ENCODE measurements at regions not wholly inside any gene's neighbourhood (a gene's known extent, or its start where the extent isn't known, plus 50 kb on each side); places are given as distances from the start of the nearest gene placed in this dataset.
"Not testable (repeated sequence)": the region's sequence is repeated elsewhere in the genome, so short reads cannot be mapped to it uniquely, and the experiment has no call there.

DNA sequence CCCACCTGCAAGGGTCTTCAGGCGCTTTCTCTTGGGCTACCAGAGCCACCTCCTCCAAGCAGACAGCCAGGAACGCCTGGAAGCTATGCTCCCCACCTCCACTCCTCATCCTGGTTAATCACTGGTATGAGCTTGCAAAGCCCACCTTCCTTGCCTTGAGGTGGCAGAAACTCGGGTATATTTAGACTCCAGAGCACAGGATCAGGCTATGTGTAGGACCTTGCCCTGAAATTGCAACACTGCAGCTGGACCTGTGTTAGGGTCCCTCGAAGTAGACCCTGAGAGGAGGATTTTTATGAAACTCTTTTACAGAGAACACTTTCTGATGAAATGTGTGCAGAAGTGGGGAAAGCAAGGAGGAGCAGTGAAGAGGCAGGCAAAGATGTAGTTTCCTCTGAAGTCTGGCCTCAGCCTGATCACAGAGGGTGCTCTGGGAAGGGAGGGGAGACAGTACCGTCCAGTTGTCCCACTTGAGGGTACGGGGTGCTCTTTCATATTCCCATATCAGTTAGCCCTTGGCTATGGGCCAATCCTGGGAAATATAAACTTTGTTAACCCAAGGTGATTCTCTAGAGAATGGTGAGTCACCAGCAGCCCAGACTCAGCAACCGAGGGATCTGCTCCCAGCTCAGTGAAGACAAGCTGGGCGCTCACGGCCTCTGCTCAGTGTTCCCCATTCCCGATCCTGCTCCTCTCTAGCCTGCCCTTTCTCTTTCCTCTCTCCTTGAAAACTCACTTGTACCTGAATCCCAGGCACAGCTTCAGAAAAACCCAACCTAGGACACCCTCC is 157.9 kb downstream of the UQCRFS1 start:
- DNase-seq (ENCODE audit: low spot score), result no peak

DNA sequence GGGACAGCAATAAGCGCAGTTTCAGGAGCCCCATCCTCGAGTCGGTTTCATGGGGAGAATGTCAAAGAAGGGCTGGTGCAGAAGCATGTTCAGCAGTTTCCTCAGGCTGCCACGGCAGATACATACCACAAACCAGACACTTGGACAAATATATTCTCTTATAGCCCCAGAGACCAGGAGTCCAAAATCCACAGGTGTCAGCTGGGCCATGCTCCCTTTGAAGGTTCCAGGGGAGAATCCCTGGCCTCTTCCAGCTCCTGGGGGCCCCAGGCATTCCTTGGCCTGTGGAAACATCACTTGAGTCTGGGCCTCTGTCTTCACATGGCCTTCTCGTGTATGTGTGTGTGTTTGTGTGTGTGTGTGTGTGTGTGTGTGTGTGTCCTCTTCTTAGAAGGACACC is 164.1 kb downstream of the UQCRFS1 start:
- no peak for DNase-seq (ENCODE audit: low spot score)

- DNase-seq (ENCODE audit: low spot score), result no peak
Observed at GRCh38 chr19:29045679-29046254, 167.2 kb downstream of the UQCRFS1 start.

DNA sequence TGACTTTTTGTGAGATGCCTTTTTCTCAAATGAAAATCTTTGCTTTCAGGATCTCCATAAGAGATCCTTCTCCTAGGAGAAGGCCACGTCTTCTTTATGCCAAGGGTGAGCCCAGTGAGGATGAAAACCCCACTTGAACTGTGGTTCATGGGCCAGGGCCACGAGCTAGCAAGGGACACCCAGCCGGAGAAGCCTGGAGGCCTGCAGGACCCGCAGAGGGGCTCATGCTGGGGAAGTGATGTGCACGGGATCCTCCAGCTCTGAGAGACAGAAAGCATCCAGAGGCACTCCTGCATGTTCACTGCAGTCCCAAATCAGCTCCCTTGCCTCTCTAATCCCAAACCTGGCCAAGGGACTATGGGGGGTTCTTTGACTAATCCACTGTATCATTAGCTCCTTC is 168.9 kb downstream of the UQCRFS1 start:
- DNase-seq (ENCODE audit: low spot score), result no peak

DNA sequence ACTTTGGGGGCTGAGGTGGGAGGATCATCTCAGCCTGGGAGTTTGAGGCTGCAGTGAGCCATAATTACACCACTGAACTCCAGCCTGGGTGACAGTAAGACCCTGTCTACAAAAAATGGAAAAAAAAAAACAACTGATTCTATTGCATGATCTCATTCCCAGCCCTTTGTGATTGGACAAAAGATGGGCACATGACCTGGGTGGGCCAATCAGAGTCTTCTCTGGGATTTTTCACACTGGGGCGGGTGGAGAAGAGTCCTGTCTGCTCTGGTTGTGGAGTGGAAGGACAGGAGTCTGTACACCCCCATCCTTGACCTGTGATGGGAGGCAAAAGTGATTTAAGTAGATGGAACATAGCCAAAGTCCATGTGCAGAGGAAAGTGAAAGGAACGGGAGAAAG is 170.5 kb downstream of the UQCRFS1 start:
- no peak for DNase-seq (ENCODE audit: low spot score)

DNA sequence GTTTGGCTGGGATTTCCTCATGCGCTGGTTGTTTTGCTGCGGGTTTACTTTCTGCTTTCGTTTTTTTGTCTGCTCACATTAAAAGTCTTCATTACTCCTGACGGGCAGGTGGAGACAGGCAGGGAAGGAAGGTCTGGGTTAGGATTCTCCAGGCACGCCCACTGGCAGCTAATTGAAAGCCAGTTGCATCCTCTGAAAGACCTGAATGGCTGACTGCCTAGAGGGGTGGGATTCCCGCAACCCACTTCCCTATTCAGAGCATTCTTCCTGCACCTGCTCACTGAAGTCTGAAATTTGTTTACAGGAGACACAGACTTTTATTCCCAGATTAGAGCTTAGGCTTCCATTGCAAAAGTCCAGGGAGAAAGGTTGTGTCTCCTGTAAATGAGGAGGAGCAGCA is 172.0 kb downstream of the UQCRFS1 start:
- no peak for DNase-seq (ENCODE audit: low spot score)

- no peak for DNase-seq (ENCODE audit: low spot score)
Observed at GRCh38 chr19:29040292-29040691, 172.7 kb downstream of the UQCRFS1 start.

GRCh38 chr19:29039036-29039435 is 173.9 kb downstream of the UQCRFS1 start:
- DNase-seq (ENCODE audit: low spot score), result not testable (repeated sequence)

DNA sequence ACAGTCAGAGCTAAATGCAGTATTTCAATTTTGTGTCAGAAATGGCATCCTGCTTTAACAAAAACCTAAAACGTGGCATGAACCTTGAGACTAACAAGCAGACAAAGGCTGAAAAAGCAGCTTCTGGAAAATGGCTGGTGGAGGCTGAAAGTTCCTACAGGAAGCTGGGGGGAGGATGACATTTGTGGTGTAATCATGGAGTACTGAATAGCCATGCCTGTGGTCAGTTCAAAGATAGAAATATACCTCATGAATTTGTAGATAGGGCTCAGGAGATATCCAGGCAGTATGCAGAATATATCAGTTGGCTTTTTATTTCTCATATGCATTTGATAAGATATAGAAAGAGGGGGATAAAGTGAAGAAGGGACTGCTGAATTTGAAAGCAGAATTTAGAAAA is 181.7 kb downstream of the UQCRFS1 start:
- no peak for DNase-seq (ENCODE audit: low spot score)

GRCh38 chr19:29029268-29029958 is 183.5 kb downstream of the UQCRFS1 start:
- no peak for DNase-seq (ENCODE audit: low spot score)

- DNase-seq (ENCODE audit: low spot score), result no peak
Observed at GRCh38 chr19:29022599-29022998, 190.4 kb downstream of the UQCRFS1 start.

- DNase-seq (ENCODE audit: low spot score), result no peak
Observed at GRCh38 chr19:29022165-29022564, 190.8 kb downstream of the UQCRFS1 start.

DNA sequence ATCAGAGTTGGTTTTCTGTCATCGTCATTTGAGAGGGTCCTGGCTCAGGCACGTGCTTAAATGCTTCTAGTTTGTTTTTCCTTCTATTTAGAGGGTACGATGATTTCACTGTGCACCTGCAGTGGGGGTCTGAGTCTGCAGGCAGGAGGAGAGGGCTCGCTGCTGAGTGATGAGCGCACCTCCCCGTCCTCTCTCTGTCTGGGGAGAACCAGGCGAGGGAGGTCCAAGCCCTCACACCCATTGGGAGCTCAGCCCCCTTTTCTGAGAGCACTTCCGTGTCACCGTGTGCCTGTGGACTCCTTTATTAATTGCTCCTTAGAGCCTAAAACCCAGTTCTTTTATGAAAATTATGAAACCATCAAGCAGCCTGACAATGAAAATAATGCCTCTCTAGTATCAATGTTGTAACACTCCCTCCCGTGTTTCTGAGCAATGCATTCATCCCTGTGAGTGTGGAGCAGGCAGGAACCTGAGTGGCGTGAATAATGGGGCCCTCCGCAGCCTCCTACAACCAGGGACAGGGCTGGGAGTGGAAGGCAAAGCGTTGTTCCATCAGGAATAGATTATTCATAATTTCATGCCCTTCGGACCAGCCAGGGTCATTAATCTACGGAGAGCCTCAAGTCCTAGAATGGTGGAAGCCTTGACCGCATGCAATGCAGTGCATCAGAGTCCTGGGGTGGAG is 191.6 kb downstream of the UQCRFS1 start:
- DNase-seq (ENCODE audit: low spot score), result no peak

DNA sequence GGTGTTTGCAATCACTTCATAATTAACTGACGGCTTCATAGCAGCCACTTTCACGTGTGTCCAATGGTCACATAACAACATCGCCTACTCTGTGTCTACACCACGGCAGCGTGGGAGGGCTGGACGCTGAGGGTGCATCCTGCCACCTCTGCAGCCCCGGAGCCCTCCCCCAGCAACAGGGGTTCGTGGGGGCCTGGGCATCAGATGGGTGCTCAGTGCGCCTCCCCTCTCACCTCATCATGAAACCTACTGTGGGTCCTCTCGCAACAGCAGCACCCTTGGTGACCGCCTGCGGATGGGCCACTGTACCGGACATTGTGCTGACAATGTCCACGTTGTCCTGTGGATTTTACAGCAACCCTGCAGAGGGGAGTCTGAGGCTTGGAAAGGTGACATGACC is 193.5 kb downstream of the UQCRFS1 start:
- no peak for DNase-seq (ENCODE audit: low spot score)

GRCh38 chr19:29018542-29018941 is 194.4 kb downstream of the UQCRFS1 start:
- no peak for DNase-seq (ENCODE audit: low spot score)

DNA sequence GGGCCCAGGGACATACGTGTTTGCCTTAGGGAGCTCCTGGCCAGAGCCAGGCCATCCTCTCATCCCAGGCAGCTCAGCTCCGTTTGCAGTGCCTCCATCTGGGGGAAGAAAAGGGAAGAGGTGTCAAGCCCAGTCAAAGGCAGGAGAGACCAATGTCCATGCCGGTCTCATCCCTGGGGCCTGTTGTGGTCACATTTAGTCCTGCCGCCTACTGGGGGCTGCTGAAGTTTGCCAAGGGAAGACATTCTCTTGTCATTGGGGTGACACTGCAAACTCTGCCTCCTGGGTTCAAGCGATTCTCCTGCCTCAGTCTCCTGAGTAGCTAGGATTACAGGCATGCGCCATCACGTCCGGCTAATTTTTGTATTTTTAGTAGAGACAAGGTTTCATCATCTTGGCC is 195.2 kb downstream of the UQCRFS1 start:
- DNase-seq (ENCODE audit: low spot score), result no peak

- DNase-seq (ENCODE audit: low spot score), result no peak
Observed at GRCh38 chr19:29016926-29017760, 195.8 kb downstream of the UQCRFS1 start.

DNA sequence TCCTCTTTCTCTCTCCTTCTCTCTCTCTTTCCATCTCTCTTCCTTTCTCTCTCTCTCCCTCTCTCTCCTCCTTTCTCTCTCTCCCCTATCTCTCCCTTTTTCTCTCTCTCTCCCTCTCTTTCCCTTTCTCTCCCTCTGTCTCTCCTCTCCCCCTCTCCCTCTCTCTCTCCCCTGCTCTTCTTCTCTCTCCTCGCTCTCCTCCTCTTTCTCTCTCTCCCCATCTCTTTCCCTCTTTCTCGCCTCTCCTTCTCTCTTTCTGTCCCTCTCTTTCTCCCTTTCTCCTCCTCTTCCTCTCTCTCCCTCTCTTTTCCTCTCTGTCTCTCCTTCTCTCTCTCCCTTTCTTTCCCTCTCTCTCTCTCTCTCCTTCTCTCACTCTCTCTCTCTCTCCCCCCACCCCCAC is 196.6 kb downstream of the UQCRFS1 start:
- no peak for DNase-seq (ENCODE audit: low spot score)

- DNase-seq (ENCODE audit: low spot score), result no peak
Observed at GRCh38 chr19:29015569-29015968, 197.4 kb downstream of the UQCRFS1 start.

DNA sequence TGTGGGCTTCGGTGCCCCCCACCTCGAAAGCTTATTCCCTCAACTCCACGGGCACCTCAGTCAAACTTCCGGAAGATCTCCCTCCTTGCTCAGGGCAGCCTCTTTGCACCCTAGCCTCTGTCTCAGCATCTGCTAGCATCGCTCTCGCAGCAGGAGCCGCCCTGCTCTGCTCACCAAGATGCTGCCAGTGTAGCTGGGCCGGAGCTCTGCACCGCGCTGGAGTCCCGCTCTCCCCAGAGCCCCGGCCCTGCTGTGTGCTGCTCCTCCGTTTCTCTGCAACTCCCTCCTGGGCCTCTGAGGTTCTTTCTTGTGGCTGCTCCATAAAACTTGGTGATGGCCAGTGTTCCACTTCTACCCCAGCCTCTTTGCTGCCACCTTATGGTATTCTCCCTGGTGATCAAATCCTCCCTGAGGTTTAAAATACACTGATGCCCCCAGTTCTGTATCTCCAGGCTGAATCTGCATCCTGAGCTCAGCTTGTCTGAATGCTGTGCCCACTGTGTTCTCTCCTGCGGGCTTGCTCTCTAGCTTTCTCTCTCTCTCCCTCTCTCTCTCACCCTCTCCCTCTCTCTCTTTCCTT is 198.0 kb downstream of the UQCRFS1 start:
- DNase-seq (ENCODE audit: low spot score), result no peak

GRCh38 chr19:29013988-29014387 is 199.0 kb downstream of the UQCRFS1 start:
- no peak for DNase-seq (ENCODE audit: low spot score)
